HEK293T (cell line): ENCODE measurements at regions not wholly inside any gene's neighbourhood (a gene's known extent, or its start where the extent isn't known, plus 50 kb on each side); places are given as distances from the start of the nearest gene placed in this dataset.

ENCODE experiments used
- ARNT ChIP-seq: fragments of 450-650 bp; IDR thresholded peaks from 2 replicates; pipeline ENCODE4 v1.6.1; 2017; ENCODE audit warnings: mild to moderate bottlenecking
- BHLHE40 ChIP-seq: fragments of 450-650 bp; IDR thresholded peaks from 2 replicates; pipeline ENCODE4 v1.6.1; 2016; ENCODE audit warnings: mild to moderate bottlenecking, moderate library complexity, borderline replicate concordance
- FOXM1 ChIP-seq: fragments of 450-650 bp; IDR thresholded peaks from 2 replicates; pipeline ENCODE4 v1.6.1; 2017; ENCODE audit warnings: mild to moderate bottlenecking, borderline replicate concordance
- HDGF ChIP-seq: fragments of 450-650 bp; IDR thresholded peaks from 2 replicates; pipeline ENCODE4 v1.6.1; 2017; ENCODE audit warnings: antibody characterized with exemption, borderline replicate concordance
- SP1 ChIP-seq: fragments of 450-650 bp; IDR thresholded peaks from 2 replicates; pipeline ENCODE4 v1.6.1; 2017
- TARDBP ChIP-seq: fragments of 450-650 bp; IDR thresholded peaks from 2 replicates; pipeline ENCODE4 v1.6.1; 2016
- ZNF384 ChIP-seq: fragments of 450-650 bp; IDR thresholded peaks from 2 replicates; pipeline ENCODE4 v1.6.1; 2016
- TF ChIP-seq, protein P1 (sequence below): fragments of 450-650 bp; IDR thresholded peaks from 2 replicates; pipeline ENCODE4 v1.6.1; 2016

GRCh38 chr3:188954590-188955208 lies 217.1 kb upstream of the TPRG1 start:
- TF ChIP-seq, protein P1, sequence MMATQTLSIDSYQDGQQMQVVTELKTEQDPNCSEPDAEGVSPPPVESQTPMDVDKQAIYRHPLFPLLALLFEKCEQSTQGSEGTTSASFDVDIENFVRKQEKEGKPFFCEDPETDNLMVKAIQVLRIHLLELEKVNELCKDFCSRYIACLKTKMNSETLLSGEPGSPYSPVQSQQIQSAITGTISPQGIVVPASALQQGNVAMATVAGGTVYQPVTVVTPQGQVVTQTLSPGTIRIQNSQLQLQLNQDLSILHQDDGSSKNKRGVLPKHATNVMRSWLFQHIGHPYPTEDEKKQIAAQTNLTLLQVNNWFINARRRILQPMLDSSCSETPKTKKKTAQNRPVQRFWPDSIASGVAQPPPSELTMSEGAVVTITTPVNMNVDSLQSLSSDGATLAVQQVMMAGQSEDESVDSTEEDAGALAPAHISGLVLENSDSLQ, result no peak
- TF ChIP-seq FOXM1 (no peak), BHLHE40 (no peak), TARDBP (no peak), HDGF (no peak), ZNF384 (no peak), ARNT (no peak), SP1 (no peak)
